ENCODE measurements at regions not wholly inside any gene's neighbourhood (a gene's known extent, or its start where the extent isn't known, plus 50 kb on each side); places are given as distances from the start of the nearest gene placed in this dataset.

- H3K4me3 ChIP-seq (ENCODE audit: low read depth, low read length): no peak overlapping the region
- H3K36me3 ChIP-seq (ENCODE audit: control insufficient read depth in 2 of 2, insufficient read depth in 1 of 2, low read length in 2 of 2): no peaks in the 10 kb centered on the region
- TF ChIP-seq ZNF549 (tag by site-specific recombination; IDR thresholded peaks at IDR 0.05) (no peak), ZNF561 (tag by site-specific recombination; IDR thresholded peaks at IDR 0.05; ENCODE audit: borderline replicate concordance) (no peak), ZNF654 (tag by site-specific recombination; IDR thresholded peaks at IDR 0.05; ENCODE audit: low read depth) (no peak)
- TF ChIP-seq, protein P1, sequence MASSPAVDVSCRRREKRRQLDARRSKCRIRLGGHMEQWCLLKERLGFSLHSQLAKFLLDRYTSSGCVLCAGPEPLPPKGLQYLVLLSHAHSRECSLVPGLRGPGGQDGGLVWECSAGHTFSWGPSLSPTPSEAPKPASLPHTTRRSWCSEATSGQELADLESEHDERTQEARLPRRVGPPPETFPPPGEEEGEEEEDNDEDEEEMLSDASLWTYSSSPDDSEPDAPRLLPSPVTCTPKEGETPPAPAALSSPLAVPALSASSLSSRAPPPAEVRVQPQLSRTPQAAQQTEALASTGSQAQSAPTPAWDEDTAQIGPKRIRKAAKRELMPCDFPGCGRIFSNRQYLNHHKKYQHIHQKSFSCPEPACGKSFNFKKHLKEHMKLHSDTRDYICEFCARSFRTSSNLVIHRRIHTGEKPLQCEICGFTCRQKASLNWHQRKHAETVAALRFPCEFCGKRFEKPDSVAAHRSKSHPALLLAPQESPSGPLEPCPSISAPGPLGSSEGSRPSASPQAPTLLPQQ (tag by site-specific recombination; IDR thresholded peaks at IDR 0.05): no peak
- no peaks in the 10 kb centered on the region for H3K4me1 ChIP-seq (ENCODE audit: control insufficient read depth, insufficient read depth, low read length)
- H3K9me3 ChIP-seq (ENCODE audit: control insufficient read depth, insufficient read depth, low read depth, low read length): no peaks in the 10 kb centered on the region
- no peak overlapping the region for H3K27ac ChIP-seq (ENCODE audit: extremely low read depth, low read depth, low read length)
- POLR2A ChIA-PET: no interaction called here
- CTCF ChIA-PET: interaction anchor here (0.6 to 2.6 kb wide), 6 partner anchors 11 to 173 kb away, joined by 3 to 12 read pairs (median 4); no protein-coding TSS in a partner anchor
Observed at GRCh38 chr4:22237846-22238494, 277.9 kb downstream of the ADGRA3 start.

- H3K4me3 ChIP-seq (ENCODE audit: low read depth, low read length): no peak overlapping the region
- ChIA-PET CTCF (interaction anchor here (0.6 to 2.6 kb wide), 6 partner anchors 10 to 174 kb away, joined by 3 to 12 read pairs (median 4); no protein-coding TSS in a partner anchor), POLR2A (no interaction called here)
- H3K9me3 ChIP-seq (ENCODE audit: control insufficient read depth, insufficient read depth, low read depth, low read length): no peaks in the 10 kb centered on the region
- no peak overlapping the region for H3K27ac ChIP-seq (ENCODE audit: extremely low read depth, low read depth, low read length)
- no peaks in the 10 kb centered on the region for H3K4me1 ChIP-seq (ENCODE audit: control insufficient read depth, insufficient read depth, low read length)
- no peaks in the 10 kb centered on the region for H3K36me3 ChIP-seq (ENCODE audit: control insufficient read depth in 2 of 2, insufficient read depth in 1 of 2, low read length in 2 of 2)
- TF ChIP-seq ZNF610 (tag by site-specific recombination; IDR thresholded peaks at IDR 0.05; ENCODE audit: borderline replicate concordance) (no peak), ZNF366 (tag by site-specific recombination; conservative IDR thresholded peaks at IDR 0.05) (no peak), ZNF140 (tag by site-specific recombination; IDR thresholded peaks at IDR 0.05) (no peak), KLF10 (tag by site-specific recombination; IDR thresholded peaks at IDR 0.05) (no peak), ZNF416 (tag by site-specific recombination; IDR thresholded peaks at IDR 0.05) (no peak), ZNF2 (tag by site-specific recombination; IDR thresholded peaks at IDR 0.05) (no peak), ZNF624 (tag by site-specific recombination; IDR thresholded peaks at IDR 0.05) (no peak), SP3 (tag by site-specific recombination; IDR thresholded peaks at IDR 0.05) (no peak), ZFHX2 (tag by site-specific recombination; conservative IDR thresholded peaks at IDR 0.05) (no peak), ZNF404 (tag by site-specific recombination; IDR thresholded peaks at IDR 0.05) (no peak), ZNF701 (tag by site-specific recombination; IDR thresholded peaks at IDR 0.05) (no peak), ZBTB21 (tag by site-specific recombination; IDR thresholded peaks at IDR 0.05) (no peak), ZNF155 (tag by site-specific recombination; IDR thresholded peaks at IDR 0.05) (no peak), PRDM2 (tag by site-specific recombination; IDR thresholded peaks at IDR 0.05; ENCODE audit: borderline replicate concordance) (no peak), ZNF112 (tag by site-specific recombination; IDR thresholded peaks at IDR 0.05) (no peak)
- TF ChIP-seq, protein P1 (tag by site-specific recombination; IDR thresholded peaks at IDR 0.05): no peak
Observed at GRCh38 chr4:22237155-22237751, 278.6 kb downstream of the ADGRA3 start.

Measured in HEK293 (cell line).